Right renal cortex interstitium (tissue), 3 donors: ENCODE measurements at regions not wholly inside any gene's neighbourhood (a gene's known extent, or its start where the extent isn't known, plus 50 kb on each side); places are given as distances from the start of the nearest gene placed in this dataset.
"Not testable (repeated sequence)": the region's sequence is repeated elsewhere in the genome, so short reads cannot be mapped to it uniquely, and the experiment has no call there.

Experiments used
- DNase-seq, 3 donors: peaks; one replicate each; pipeline ENCODE4 v3.0.0-alpha.2; 2013; ENCODE audit warnings: low read depth in 3 of 3, low spot score in 2 of 3

DNA sequence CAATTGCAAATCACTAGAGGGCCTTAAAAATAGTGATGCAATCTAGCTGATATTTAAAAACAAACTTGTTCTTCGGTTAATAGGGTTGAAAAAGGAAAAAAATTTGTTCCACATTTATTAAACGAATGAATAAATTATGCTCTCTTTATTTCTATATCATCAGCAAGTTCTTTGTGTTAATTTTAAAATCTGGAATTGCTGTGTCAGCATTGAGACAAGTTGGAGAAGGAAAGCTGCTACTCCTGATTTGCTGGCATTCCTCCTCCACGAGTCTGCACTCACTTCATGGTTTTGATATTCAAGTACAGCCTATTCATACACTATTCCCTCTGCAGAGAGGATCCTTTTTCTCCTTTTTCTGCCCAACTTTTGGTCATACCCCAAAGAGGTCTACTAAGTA lies 117.6 kb downstream of the MRPL39 start:
- no peak for DNase-seq

DNA sequence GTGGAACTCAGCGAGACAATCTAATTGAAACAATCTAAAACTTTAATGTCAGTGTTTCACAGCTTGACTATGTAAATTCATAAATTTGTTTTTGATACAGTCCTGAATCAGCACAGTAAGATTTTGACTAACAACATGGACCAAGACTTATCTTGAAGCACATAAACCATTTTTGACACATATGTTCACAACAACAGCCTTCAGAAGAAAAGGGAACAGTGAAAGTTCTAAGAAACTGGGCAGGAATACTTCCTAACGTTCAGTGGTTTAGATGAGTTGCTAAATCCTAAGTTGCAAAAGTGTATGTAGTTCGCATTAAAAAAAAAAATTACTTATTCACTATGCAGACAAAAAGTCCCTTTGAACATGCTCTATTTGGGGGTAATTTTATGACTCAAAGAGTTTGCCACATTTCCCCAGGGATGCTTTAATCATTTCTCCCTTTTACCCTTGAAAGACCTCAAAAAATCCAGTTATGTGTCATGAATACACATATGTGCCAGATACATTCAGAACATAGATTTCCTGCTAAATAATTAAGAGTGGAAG lies 120.2 kb downstream of the MRPL39 start:
- DNase-seq: no peak

DNA sequence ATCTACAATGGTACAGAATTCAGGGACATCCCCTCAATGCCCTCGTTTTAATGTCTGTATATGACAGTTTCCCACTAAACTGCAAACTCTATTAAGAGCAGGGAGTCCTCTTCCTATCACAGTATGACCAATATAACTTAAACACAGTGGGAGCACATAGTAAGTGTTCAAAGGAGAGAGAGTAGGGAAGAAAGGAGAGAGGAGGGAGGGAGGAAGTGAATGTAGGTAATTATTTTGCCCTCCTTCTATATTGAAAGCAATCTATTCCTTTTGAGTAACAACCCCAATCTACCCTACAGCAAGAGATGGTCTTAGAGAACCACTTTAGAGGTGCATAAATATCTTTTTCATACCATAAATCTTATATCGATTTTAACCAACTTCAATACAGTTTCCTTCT lies 121.4 kb downstream of the MRPL39 start:
- DNase-seq: no peak

DNA sequence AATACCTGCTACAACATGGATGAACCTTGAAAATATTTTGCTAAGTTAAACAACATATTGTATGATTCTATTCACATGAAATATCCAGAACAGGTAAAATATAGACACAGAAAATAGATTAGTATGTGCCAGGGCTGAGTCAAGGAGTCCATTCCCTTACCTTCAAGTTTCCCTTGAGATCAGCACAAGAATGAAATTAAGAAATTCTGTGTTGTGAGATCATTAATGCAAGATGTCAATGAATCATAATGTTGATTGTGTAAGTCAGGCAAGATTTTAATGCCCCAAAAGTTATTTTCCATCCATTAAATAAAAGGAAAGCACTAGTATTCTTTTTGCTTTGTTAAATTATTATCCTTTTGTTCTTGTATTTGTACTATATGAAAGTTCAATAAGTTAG lies 139.4 kb downstream of the MRPL39 start:
- DNase-seq: no peak

DNA sequence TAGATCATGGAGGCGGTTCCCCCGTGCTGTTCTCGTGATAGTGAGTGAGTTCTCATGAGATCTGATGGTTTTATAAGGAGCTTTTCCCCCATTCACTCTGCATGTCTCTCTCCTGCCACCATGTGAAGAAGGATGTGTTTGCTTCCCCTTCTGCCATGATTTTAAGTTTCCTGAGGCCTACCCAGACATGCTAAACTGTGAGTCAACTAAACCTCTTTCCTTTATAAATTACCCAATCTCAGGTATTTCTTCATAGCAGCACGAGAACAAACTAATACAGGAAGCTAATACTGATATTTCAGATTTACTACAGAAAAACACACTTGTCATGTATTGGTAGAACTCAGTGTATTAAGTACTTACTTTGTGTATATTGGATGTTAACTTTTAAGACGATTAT lies 140.2 kb downstream of the MRPL39 start:
- not testable (repeated sequence) for DNase-seq

DNA sequence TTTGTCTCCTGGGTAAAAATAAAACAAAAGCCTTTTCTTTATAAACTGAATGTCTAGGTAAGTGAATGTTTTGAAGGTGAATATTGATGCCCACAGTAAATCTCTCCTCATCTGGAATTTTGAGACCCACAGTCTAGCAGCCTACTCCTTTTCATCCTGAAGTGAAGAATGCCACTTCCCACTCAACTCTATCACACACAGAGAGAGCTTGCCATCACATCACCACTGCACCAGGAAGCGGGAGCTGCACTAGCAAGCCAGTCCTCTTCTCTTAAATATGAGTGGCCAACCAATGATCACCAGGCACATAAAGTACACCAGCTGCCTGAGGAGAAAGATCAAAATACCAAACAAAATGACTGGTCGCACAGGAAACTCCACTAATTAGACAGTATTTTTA lies 140.8 kb downstream of the MRPL39 start:
- no peak for DNase-seq

DNA sequence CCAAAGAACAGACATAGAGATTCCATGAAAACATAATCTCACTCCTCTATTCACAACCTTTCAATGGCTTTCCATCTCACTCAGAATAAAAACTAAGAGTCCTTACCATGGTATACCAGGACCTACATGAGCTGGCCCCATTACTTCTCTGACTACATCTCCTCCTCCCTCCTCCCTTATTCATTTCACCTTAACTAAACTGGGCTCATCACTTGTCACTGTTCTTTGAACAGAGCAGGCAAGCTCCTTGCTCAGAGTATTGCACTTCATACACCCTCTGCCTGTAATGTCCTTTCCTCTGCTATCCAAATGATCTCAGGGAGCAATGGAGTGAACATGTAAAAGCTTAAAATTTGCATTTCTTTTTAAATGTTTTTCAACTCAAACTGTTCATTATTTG lies 142.0 kb downstream of the MRPL39 start:
- no peak for DNase-seq

DNA sequence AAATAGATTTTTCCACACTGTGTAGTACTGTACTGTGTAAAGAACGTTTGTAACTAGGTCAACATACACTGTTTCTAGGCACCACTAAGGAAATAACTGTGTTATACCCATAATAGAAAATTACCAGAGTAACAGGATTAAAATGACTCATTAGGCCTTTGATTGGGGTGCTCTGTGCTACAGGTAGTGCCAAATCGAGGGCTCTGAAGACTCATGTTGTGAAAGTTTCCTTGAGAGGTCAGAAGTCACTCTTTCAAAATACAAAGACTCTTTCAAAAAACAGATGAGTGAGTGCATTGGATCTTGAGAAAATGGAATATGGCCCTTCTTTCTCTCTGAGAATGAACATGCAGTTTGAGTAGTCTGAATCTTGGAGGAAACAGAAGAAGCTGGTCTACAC lies 143.0 kb downstream of the MRPL39 start:
- no peak for DNase-seq

DNA sequence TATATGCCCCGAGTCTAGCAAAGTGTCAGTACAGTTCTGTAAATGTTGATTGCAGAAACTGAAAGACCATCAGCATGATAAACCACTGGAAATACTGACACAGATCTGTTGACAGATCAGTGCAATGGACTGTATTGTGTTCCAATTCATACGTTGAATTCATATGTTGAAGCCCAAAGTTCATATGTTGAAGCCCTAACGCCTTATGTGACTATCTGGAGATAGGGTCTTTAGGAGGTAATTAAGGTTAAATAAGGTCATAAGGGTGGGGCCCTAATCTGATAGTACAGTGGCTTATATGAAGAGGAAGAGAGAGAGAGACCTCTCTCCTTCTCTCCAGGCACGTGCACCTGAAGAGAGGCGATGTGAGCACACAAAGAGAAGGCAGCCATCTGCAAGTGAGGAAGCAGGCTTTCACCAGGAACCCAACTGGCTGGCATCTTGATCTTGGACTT lies 144.7 kb downstream of the MRPL39 start:
- DNase-seq: no peak

DNA sequence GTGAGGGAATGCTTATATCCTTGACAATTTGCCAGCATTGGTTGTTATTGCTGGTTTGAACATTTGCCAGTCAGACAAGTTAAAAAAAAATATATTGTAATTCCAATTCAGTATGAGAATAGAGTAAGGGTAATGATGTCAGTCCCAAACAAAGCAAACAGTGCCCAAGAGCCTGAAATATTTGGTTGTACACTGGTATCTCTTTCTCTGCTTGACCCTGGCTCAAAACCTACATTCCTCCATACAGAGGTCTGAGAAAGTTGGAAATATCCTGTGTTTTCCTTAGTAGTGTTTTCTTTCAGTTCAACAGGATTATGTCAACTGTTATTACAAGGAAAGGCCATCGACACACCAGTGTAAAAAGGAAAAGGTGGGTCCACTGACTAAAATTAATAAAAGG lies 145.6 kb downstream of the MRPL39 start:
- no peak for DNase-seq

DNA sequence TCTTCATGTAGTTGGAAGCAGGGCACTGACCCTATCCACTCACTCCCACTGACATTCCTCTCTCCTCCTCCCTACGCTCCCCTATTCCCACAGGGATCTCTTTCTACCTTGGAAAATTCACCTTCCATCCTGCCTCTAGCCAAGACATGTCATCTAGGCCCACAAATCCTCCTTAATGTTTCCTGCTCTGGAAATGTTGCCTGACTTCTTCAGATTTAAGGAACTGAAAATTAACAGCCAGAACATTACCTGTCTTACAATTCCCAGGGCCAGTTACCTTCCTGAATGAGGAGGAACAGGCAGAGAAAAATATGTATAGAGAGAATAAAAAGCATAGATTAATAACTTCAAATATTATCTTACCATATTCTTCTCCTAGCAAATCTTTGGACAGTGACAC lies 147.3 kb downstream of the MRPL39 start:
- no peak for DNase-seq

DNA sequence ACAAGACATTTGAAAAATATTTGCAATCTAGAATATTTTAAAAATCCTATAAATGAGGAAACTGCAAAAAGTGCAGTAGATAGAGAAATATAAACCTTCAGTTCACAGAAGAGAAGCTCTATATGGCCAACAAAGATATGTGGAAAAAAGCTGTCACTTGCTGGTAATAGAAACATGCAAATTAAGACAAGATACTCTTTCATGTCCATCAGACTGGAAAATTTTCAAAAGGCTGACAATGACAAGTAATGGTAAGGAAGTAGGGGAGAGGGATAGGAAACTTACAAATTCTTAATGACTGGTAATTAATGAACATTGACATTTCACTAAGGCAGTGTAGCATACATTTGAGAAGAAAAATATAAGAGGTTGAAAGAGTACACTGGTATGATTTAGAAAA lies 147.9 kb downstream of the MRPL39 start:
- no peak for DNase-seq

DNA sequence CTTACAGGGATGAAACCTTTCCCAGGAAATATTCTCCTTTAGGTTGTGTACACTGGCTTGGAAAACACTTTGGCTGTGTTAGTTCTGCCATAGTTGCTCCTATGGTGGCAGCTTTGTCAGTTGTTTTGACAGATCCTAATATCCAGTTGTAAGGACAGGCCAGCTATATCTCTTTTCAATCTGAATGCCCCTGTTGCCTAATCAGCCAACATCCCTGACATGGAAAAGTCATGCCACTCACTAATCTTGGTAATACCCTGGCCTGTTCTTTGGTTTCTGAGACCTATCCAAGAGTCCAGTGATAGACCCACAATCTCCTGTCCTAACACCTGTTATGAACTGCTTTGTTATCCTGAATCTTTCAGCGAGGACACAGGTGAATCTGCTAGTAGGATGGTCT lies 148.8 kb downstream of the MRPL39 start:
- no peak for DNase-seq

DNA sequence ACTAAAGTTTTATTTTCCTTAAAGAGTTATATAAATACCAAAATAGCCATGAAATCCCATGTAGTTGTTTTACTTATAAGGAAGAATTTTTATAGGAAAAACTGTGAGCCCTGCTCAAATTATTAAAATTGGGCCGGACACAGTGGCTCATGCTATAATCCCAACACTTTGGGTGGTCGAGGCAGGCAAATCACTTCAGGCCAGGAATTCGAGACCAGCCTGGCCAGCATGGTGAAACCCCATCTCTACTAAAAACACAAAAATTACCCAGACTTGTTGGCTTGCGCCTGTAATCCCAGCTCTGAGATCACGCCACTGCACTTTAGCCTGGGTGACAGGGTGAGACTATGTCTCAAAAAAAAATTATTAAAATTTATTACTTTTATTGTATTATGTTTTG lies 149.3 kb downstream of the MRPL39 start:
- no peak for DNase-seq

DNA sequence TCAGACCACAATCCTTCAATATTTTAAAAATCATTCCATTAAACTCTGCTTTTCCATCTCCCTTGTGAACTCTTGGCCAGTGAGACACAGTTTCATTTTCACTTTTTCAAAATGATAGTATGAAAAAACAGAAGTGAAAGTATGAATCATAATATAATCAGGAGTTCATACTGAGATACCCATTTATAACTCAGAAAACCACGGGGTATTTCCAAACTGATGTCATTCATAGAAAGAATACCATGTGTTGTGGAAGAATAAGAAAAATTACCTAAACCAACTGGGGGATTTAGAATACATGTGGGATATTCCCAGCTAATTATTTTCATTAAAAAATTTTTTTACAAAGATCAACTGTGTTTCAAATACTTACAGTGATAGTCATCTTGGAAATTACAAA lies 149.9 kb downstream of the MRPL39 start:
- no peak for DNase-seq

DNA sequence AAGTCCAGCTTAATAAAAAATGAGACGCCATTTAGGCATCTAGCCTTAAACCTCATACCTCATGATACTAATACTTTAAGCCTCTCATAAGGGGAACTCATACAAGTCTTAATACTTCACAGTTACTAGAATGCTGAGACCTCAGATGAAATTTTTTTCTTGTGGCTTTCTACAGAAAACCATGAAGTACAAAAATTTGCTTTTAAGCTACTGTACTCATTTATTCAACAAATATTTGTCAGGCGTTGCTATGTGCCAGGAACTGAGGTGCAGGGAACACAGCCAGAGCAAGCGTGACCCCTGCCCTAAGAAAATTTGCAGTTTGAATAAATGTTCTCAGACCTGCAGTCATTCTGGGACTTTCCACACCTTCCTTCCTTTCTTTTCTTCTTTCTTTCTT lies 150.6 kb downstream of the MRPL39 start:
- DNase-seq: no peak

DNA sequence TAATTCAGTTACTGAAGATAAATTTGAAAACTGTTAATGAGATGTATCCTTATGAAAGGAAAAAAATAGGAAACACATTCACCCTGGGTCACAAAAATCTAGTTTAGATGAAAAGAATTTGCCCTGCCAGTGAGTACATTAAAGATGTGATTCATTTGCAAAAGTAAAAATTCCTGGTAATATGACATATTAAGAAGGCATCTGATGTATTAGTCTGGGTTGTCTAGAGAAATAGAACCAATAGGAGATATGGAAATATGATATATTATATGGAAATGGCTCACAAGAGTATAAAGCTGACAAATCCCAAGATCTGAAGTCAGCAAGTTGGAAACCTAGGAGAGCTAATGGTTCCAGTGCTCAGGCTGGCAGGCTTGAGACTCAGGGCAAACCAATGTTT lies 153.8 kb downstream of the MRPL39 start:
- DNase-seq: no peak

DNA sequence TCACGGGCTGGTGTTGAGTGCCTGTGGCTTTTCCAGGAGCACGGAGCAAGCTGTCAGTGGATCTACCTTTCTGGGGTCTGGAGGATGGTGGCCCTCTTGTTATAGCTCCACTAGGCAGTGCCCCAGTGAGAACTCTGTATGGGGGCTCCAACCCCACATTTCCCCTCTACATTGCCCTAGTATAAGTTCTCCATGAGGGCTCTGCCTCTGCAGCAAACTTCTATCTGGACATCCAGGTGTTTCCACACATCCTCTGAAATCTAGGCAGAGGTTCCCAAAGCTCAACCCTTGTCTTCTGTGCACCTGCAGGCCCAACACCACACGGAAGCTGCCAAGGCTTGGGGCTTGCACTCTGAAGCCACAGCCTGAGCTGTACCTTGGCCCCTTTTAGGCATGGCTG lies 157.3 kb downstream of the MRPL39 start:
- DNase-seq: no peak

DNA sequence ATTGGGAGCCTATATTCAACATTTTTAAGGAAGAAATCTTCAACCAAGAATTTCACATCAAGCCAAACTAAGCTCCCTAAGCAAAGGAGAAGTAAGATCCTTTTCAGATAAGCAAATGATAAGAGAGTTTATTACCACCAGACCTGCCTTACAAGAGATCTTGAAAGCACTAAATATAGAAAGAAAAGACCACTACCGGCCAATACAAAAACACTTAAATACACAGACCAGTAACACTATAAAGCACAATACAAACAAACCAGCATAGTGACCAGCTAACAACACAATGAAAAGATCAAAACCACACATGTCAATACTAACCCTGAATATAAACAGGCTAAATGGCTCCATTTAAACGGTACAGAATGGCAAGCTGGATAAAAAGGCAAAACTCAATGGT lies 165.4 kb downstream of the MRPL39 start:
- DNase-seq: no peak

DNA sequence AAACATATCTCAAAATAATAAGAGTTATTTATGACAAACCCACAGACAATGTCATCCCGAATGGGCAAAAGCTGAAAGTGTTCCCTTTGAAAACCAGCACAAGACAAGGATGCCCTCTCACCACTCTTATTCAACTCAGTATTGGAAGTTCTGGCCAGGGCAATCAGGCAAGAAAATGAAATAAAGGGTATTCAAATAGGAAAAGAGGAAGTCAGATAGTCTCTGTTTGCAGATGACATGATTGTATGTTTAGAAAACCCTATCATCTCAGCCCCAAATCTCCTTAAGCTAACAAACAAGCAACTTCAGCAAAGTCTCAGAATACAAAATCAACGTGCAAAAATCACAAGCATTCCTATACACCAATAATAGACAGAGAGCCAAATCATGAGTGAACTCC lies 169.8 kb downstream of the MRPL39 start:
- DNase-seq: not testable (repeated sequence)

DNA sequence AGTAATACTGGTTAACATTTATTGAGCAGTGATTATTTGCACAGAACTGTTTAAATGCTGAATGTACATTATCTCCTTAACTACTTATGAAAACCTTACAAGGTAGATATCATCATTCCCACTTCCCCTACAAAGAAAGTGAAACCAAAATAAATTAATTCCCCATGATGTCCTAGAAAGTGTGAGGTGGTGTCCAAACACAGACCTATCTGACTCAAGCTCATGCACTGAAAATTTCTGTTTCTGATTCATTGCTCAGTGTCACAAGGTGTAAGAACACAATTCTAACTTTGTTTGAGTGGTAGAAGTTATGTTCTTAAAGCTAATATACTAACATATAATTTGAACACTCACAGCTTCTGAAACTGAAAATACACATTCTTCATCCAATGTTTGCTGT lies 178.7 kb downstream of the MRPL39 start:
- no peak for DNase-seq

DNA sequence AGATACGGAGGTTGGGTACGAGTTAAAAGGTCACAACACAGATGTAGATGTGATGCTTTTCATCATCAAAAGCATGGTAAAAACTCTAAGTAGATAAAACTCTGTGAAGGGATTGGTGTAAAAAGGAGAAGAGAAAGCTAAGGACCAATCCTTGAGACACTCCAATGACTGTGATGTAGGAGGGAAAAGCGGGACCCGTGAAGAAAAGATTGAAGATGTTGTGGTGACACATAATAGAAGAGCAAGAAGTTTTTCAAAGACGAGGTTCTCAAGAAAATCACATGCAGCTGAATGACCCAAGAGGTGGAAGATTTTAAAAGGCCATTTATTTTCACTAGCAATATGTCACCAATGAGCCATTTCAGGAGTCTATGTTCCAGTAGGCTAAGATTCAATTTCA lies 179.5 kb downstream of the MRPL39 start:
- DNase-seq: no peak

DNA sequence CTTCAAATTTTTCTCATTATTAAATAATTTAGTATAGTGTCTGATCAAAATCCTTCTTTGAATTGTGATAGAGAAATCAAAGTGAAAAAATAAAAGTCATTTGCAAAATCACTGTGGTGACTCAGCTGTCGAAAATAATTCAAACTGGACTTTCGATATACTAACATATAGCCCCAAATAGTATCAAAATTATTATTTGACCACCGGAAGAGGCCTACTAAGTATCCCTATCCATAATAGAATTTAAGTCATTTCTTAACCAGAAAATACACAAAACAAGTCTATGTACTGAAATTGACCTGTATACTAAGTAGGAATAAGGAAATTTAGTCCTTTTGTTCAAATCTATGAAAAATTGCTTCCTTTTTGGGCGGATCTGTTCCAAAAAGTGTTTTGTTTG lies 180.7 kb downstream of the MRPL39 start:
- no peak for DNase-seq

DNA sequence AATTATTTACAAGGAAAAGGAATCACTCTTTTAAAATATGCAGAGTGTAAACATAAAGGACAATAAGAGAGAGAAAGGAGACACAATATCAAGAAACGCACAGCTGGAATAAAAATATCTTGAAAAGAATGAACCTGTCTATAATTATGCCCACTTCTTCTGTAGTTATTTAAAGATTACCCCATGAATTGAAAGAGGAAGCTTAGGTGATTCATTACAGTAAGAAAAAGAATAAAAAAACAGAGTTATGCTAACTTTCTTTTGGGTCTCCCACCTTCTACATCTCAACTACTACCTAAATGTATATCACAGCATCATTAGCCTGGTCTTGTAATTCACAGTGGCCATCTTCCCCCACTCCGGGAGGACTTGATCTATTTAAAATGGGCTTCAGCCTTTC lies 182.1 kb downstream of the MRPL39 start:
- no peak for DNase-seq
